ENCODE measurements at regions not wholly inside any gene's neighbourhood (a gene's known extent, or its start where the extent isn't known, plus 50 kb on each side); places are given as distances from the start of the nearest gene placed in this dataset.

DNA sequence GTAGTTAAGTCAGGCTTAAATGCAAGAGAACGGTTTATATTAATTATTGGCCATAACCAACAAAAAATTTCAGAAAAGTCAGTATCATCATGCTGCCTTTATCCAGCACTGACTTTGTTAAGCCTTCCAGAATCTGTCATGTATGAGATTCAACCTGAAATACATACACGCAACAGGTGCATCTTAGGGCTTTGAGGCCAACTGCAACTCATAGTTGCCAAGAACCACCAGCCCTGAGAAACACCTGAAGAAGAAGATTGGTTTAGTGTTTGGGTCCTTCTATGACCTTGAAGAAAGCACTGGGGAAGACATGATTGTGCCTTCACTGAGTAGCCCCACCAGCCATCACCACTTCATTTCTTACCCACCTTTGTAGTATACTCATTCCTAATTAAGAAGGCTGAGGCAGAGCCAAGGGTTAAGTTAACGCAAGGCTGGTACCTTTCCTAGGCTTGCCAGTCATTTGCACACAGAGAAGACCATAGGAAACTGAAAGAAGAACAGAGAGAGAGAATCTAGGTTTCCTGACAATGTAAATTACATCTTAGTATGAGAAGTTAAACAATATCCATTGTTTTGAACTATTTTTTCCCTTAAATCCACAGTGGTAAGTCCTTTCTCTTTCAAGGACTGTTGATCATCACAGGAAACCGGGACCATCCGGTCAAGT, 200.1 kb upstream of the PRKCQ start:
- DNase-seq (ENCODE audit: low spot score) = no peak
- Mint-ChIP-seq H3K36me3 (ENCODE audit: low read depth) (no peaks in the 10 kb centered on the region), H3K9me3 (peaks cover 2% of the 10 kb centered on the region; the same call in 2 of the 3 replicates)

DNA sequence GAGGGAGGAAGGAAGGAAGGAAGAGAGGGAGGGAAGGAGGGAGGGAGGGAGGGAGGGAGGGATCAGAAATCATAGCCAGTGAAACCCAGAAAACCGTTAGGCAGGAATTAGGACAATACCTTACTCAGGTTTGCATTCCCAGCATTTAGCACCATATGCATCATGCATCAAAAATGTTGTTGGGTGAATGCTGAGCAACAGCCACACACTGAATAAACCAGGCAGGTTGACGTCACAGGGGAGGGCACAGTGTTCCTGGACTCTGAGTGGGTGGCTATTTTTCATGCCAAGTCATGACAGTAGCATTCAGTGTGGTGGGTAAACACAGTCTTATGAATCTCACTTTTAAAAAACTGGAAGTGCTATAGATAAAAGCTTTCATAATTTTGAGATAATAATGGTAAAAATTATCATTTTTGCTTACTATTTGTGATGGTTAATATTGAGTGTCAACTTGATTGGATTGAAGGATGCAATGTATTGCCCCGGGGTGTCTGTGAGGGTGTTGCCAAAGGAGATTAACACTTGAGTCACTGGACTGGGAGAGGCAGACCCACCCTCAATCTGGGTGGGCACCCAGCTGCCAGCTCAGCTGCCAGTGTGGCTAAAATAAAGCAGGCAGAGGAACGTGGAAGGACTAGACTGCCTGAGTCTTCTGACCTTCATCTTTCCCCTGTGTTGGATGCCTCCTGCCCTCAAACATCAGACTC, 199.1 kb upstream of the PRKCQ start:
- no peak for ATAC-seq
- no peaks in the 10 kb centered on the region for H3K36me3 Mint-ChIP-seq (ENCODE audit: low read depth)
- H3K79me2 ChIP-seq (replicated peaks; ENCODE audit: insufficient read depth) = no peaks in the 10 kb centered on the region
- H4K20me1 ChIP-seq (replicated peaks; ENCODE audit: insufficient read depth) = no peaks in the 10 kb centered on the region
- no peaks in the 10 kb centered on the region for H3F3A ChIP-seq (replicated peaks; ENCODE audit: low read depth)
- no peak overlapping the region for H3K27ac ChIP-seq (ENCODE audit: low read depth)
- H3K27ac Mint-ChIP-seq = no peak overlapping the region
- peaks cover 2% of the 10 kb centered on the region; the same call in 2 of the 3 replicates for H3K9me3 Mint-ChIP-seq
- H3K27me3 Mint-ChIP-seq (ENCODE audit: insufficient read depth, low read depth, poor library complexity) = no peaks in the 10 kb centered on the region
- no peaks in the 10 kb centered on the region for H3K36me3 ChIP-seq (ENCODE audit: insufficient read depth)
- H3K4me2 ChIP-seq = no peak overlapping the region
- no peak for DNase-seq (ENCODE audit: low spot score)
- no peaks in the 10 kb centered on the region for H3K27me3 ChIP-seq (ENCODE audit: insufficient read depth)
- no peaks in the 10 kb centered on the region for H3K9me2 ChIP-seq (ENCODE audit: insufficient read depth)
- peaks cover 11% of the 10 kb centered on the region for H3K4me1 Mint-ChIP-seq
- no peak overlapping the region for H2AFZ ChIP-seq
- no peak overlapping the region for H3K4me3 Mint-ChIP-seq
- H3K4me3 ChIP-seq = no peak overlapping the region
- peaks cover 8% of the 10 kb centered on the region; the same call in 1 of the 2 replicates for H3K4me1 ChIP-seq (ENCODE audit: insufficient read depth)
- no peak for TF ChIP-seq ZNF114 (CRISPR knock-in tag; IDR thresholded peaks at IDR 0.05)
- TF ChIP-seq, protein P1, sequence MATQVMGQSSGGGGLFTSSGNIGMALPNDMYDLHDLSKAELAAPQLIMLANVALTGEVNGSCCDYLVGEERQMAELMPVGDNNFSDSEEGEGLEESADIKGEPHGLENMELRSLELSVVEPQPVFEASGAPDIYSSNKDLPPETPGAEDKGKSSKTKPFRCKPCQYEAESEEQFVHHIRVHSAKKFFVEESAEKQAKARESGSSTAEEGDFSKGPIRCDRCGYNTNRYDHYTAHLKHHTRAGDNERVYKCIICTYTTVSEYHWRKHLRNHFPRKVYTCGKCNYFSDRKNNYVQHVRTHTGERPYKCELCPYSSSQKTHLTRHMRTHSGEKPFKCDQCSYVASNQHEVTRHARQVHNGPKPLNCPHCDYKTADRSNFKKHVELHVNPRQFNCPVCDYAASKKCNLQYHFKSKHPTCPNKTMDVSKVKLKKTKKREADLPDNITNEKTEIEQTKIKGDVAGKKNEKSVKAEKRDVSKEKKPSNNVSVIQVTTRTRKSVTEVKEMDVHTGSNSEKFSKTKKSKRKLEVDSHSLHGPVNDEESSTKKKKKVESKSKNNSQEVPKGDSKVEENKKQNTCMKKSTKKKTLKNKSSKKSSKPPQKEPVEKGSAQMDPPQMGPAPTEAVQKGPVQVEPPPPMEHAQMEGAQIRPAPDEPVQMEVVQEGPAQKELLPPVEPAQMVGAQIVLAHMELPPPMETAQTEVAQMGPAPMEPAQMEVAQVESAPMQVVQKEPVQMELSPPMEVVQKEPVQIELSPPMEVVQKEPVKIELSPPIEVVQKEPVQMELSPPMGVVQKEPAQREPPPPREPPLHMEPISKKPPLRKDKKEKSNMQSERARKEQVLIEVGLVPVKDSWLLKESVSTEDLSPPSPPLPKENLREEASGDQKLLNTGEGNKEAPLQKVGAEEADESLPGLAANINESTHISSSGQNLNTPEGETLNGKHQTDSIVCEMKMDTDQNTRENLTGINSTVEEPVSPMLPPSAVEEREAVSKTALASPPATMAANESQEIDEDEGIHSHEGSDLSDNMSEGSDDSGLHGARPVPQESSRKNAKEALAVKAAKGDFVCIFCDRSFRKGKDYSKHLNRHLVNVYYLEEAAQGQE (IDR thresholded peaks at IDR 0.05; ENCODE audit: unreplicated experiment) = no peak
- no peak for TF ChIP-seq NANOG (IDR thresholded peaks at IDR 0.05; ENCODE audit: borderline replicate concordance)

More for the DNA sequence above, 200.1 kb upstream of the PRKCQ start:
- Histone ChIP-seq H3K4me2 (no peak overlapping the region), H2AFZ (peak overlapping the region; percentile 2; the same call in 1 of the 2 replicates), H3K4me1 (ENCODE audit: insufficient read depth) (peaks cover 13% of the 10 kb centered on the region), H4K20me1 (replicated peaks; ENCODE audit: insufficient read depth) (no peaks in the 10 kb centered on the region), H3K9me2 (ENCODE audit: insufficient read depth) (no peaks in the 10 kb centered on the region), H3K36me3 (ENCODE audit: insufficient read depth) (no peaks in the 10 kb centered on the region), H3F3A (replicated peaks; ENCODE audit: low read depth) (no peaks in the 10 kb centered on the region), H3K79me2 (replicated peaks; ENCODE audit: insufficient read depth) (no peaks in the 10 kb centered on the region), H3K27me3 (ENCODE audit: insufficient read depth) (no peaks in the 10 kb centered on the region), H3K27ac (ENCODE audit: low read depth) (no peak overlapping the region), H3K4me3 (no peak overlapping the region)
- peaks cover 11% of the 10 kb centered on the region for H3K4me1 Mint-ChIP-seq
- H3K27ac Mint-ChIP-seq = no peak overlapping the region
- ATAC-seq = no peak
- no peak overlapping the region for H3K4me3 Mint-ChIP-seq
- H3K27me3 Mint-ChIP-seq (ENCODE audit: insufficient read depth, low read depth, poor library complexity) = no peaks in the 10 kb centered on the region
- TF ChIP-seq POLR2AphosphoS5 (IDR thresholded peaks at IDR 0.05; ENCODE audit: low read depth) (no peak), CREB1 (CRISPR knock-in tag; IDR thresholded peaks at IDR 0.05; ENCODE audit: low read depth) (no peak), NANOG (IDR thresholded peaks at IDR 0.05; ENCODE audit: borderline replicate concordance) (no peak), STAT1 (IDR thresholded peaks at IDR 0.05; ENCODE audit: unreplicated experiment) (no peak)
- TF ChIP-seq, protein P1 (IDR thresholded peaks at IDR 0.05; ENCODE audit: unreplicated experiment) = no peak
